Nephron (organoid): ENCODE measurements at regions not wholly inside any gene's neighbourhood (a gene's known extent, or its start where the extent isn't known, plus 50 kb on each side); places are given as distances from the start of the nearest gene placed in this dataset.

Source experiments
- H3K27ac Mint-ChIP-seq, 3 experiments: 2 replicates each; pipeline ENCODE4 v1.8.0; 2020; ENCODE audit warnings: mixed read lengths in 3 of 3, mild to moderate bottlenecking in 2 of 3, moderate library complexity in 1 of 3
- H3K27me3 Mint-ChIP-seq: 2 replicates; pipeline ENCODE4 v1.8.0; 2021; ENCODE audit warnings: low read depth, mild to moderate bottlenecking, moderate library complexity, mixed read lengths
- H3K36me3 Mint-ChIP-seq: 2 replicates; pipeline ENCODE4 v1.8.0; 2020; ENCODE audit warnings: low read depth, mixed read lengths
- H3K4me1 Mint-ChIP-seq: 2 replicates; pipeline ENCODE4 v1.8.0; 2020; ENCODE audit warnings: mixed read lengths
- H3K4me3 Mint-ChIP-seq, 3 experiments: 2 replicates each; pipeline ENCODE4 v1.8.0; 2020; ENCODE audit warnings: mild to moderate bottlenecking in 3 of 3, mixed read lengths in 3 of 3, moderate library complexity in 2 of 3
- H3K9me3 Mint-ChIP-seq: 2 replicates; pipeline ENCODE4 v1.8.0; 2020; ENCODE audit warnings: mixed read lengths
- CTCF ChIP-seq, 3 experiments: fragments of 200-600 bp; sonication (generic); IDR thresholded peaks; one replicate each; pipeline ENCODE4 v1.5.0; 2021; ENCODE audit warnings: antibody characterized with exemption in 3 of 3; ENCODE audit not compliant: unreplicated experiment in 3 of 3

- Mint-ChIP-seq H3K27ac (no peak overlapping the region), H3K4me3 (no peak overlapping the region), H3K4me1 (peaks cover 3% of the 10 kb centered on the region), H3K9me3 (peaks cover 1% of the 10 kb centered on the region), H3K27me3 (no peaks in the 10 kb centered on the region), H3K36me3 (no peaks in the 10 kb centered on the region)
- no peak for TF ChIP-seq CTCF (IDR thresholded peaks at IDR 0.05; ENCODE audit: unreplicated experiment in 3 of 3)
Observed at GRCh38 chr21:19123525-19123924, 719.9 kb upstream of the TMPRSS15 start.

- Mint-ChIP-seq H3K9me3 (no peaks in the 10 kb centered on the region), H3K36me3 (no peaks in the 10 kb centered on the region), H3K4me1 (peaks cover 3% of the 10 kb centered on the region), H3K27me3 (no peaks in the 10 kb centered on the region), H3K27ac (no peak overlapping the region), H3K4me3 (no peak overlapping the region)
- TF ChIP-seq CTCF (IDR thresholded peaks at IDR 0.05; ENCODE audit: unreplicated experiment in 3 of 3), result no peak
Observed at GRCh38 chr21:19124691-19125090, 721.1 kb upstream of the TMPRSS15 start.

GRCh38 chr21:19130379-19131028 is 726.9 kb upstream of the TMPRSS15 start:
- TF ChIP-seq CTCF (IDR thresholded peaks at IDR 0.05; ENCODE audit: unreplicated experiment in 3 of 3), result no peak
- no peaks in the 10 kb centered on the region for H3K36me3 Mint-ChIP-seq
- no peaks in the 10 kb centered on the region for H3K27me3 Mint-ChIP-seq
- H3K27ac Mint-ChIP-seq, result no peak overlapping the region
- no peak overlapping the region for H3K4me3 Mint-ChIP-seq
- no peaks in the 10 kb centered on the region for H3K4me1 Mint-ChIP-seq
- H3K9me3 Mint-ChIP-seq, result no peaks in the 10 kb centered on the region

- H3K9me3 Mint-ChIP-seq, result no peaks in the 10 kb centered on the region
- no peaks in the 10 kb centered on the region for H3K27me3 Mint-ChIP-seq
- H3K4me3 Mint-ChIP-seq, result no peak overlapping the region
- H3K36me3 Mint-ChIP-seq, result no peaks in the 10 kb centered on the region
- H3K4me1 Mint-ChIP-seq, result no peaks in the 10 kb centered on the region
- no peak for TF ChIP-seq CTCF (IDR thresholded peaks at IDR 0.05; ENCODE audit: unreplicated experiment in 3 of 3)
- no peak overlapping the region for H3K27ac Mint-ChIP-seq
Observed at GRCh38 chr21:19141511-19141910, 737.9 kb upstream of the TMPRSS15 start.

- TF ChIP-seq CTCF (IDR thresholded peaks at IDR 0.05; ENCODE audit: unreplicated experiment in 3 of 3), result no peak
- Mint-ChIP-seq H3K4me3 (no peak overlapping the region), H3K9me3 (peaks cover 16% of the 10 kb centered on the region), H3K27me3 (no peaks in the 10 kb centered on the region), H3K4me1 (no peaks in the 10 kb centered on the region), H3K27ac (no peak overlapping the region), H3K36me3 (no peaks in the 10 kb centered on the region)
Observed at GRCh38 chr21:19145682-19146293, 742.2 kb upstream of the TMPRSS15 start.

GRCh38 chr21:19148056-19148455 is 744.5 kb upstream of the TMPRSS15 start:
- Mint-ChIP-seq H3K27ac (no peak overlapping the region), H3K9me3 (peaks cover 16% of the 10 kb centered on the region), H3K36me3 (no peaks in the 10 kb centered on the region), H3K4me1 (no peaks in the 10 kb centered on the region), H3K4me3 (no peak overlapping the region), H3K27me3 (no peaks in the 10 kb centered on the region)
- no peak for TF ChIP-seq CTCF (IDR thresholded peaks at IDR 0.05; ENCODE audit: unreplicated experiment in 3 of 3)
